GDM1 (cell line): ENCODE measurements at regions not wholly inside any gene's neighbourhood (a gene's known extent, or its start where the extent isn't known, plus 50 kb on each side); places are given as distances from the start of the nearest gene placed in this dataset.
"Not testable (repeated sequence)": the region's sequence is repeated elsewhere in the genome, so short reads cannot be mapped to it uniquely, and the experiment has no call there.

Experiments used
- DNase-seq: peaks from one replicate; lab custom pipeline; 2025; lab: John Stamatoyannopoulos, UW

GRCh38 chr3:106022913-106023312 lies 154.1 kb upstream of the CBLB start:
- no peak for DNase-seq

GRCh38 chr3:106025151-106025722 lies 156.4 kb upstream of the CBLB start:
- DNase-seq: no peak

- no peak for DNase-seq
Observed at GRCh38 chr3:106029954-106030626, 161.3 kb upstream of the CBLB start.

- no peak for DNase-seq
Observed at GRCh38 chr3:106030627-106030963, 161.8 kb upstream of the CBLB start.

GRCh38 chr3:106032479-106032878 lies 163.7 kb upstream of the CBLB start:
- no peak for DNase-seq

GRCh38 chr3:106033654-106034053 lies 164.8 kb upstream of the CBLB start:
- no peak for DNase-seq

GRCh38 chr3:106034313-106034712 lies 165.5 kb upstream of the CBLB start:
- DNase-seq: no peak

- no peak for DNase-seq
Observed at GRCh38 chr3:106035619-106036018, 166.8 kb upstream of the CBLB start.

GRCh38 chr3:106036696-106037095 lies 167.9 kb upstream of the CBLB start:
- no peak for DNase-seq

GRCh38 chr3:106047221-106047620 lies 178.4 kb upstream of the CBLB start:
- no peak for DNase-seq

GRCh38 chr3:106048946-106049481 lies 180.2 kb upstream of the CBLB start:
- no peak for DNase-seq

GRCh38 chr3:106049821-106050220 lies 181.0 kb upstream of the CBLB start:
- no peak for DNase-seq

- no peak for DNase-seq
Observed at GRCh38 chr3:106056931-106057330, 188.1 kb upstream of the CBLB start.

GRCh38 chr3:106058475-106058874 lies 189.7 kb upstream of the CBLB start:
- DNase-seq: no peak

GRCh38 chr3:106059953-106060517 lies 191.2 kb upstream of the CBLB start:
- DNase-seq: no peak

GRCh38 chr3:106063909-106064308 lies 195.1 kb upstream of the CBLB start:
- no peak for DNase-seq

- DNase-seq: no peak
Observed at GRCh38 chr3:106065831-106066230, 197.0 kb upstream of the CBLB start.

GRCh38 chr3:106067711-106068110 lies 198.9 kb upstream of the CBLB start:
- no peak for DNase-seq

- DNase-seq: no peak
Observed at GRCh38 chr3:106068381-106068780, 199.6 kb upstream of the CBLB start.

- no peak for DNase-seq
Observed at GRCh38 chr3:106068795-106069194, 200.0 kb upstream of the CBLB start.

GRCh38 chr3:106070187-106070586 lies 201.4 kb upstream of the CBLB start:
- DNase-seq: no peak

- no peak for DNase-seq
Observed at GRCh38 chr3:106071306-106071705, 202.5 kb upstream of the CBLB start.

GRCh38 chr3:106072596-106072995 lies 203.8 kb upstream of the CBLB start:
- DNase-seq: not testable (repeated sequence)

GRCh38 chr3:106073806-106074205 lies 205.0 kb upstream of the CBLB start:
- DNase-seq: not testable (repeated sequence)
